RWPE2 (cell line): ENCODE measurements at regions not wholly inside any gene's neighbourhood (a gene's known extent, or its start where the extent isn't known, plus 50 kb on each side); places are given as distances from the start of the nearest gene placed in this dataset.
"Not testable (repeated sequence)": the region's sequence is repeated elsewhere in the genome, so short reads cannot be mapped to it uniquely, and the experiment has no call there.

Source experiments
- ATAC-seq: fragments of 200-7000 bp; cut with Tn5 transposase; 3 replicates; pipeline ENCODE4 v1.9.1; 2021; ENCODE audit warnings: low read depth
- DNase-seq: peaks from one replicate; pipeline ENCODE4 v3.0.0-alpha.2; 2020; ENCODE audit warnings: low spot score
- H3K27ac ChIP-seq: fragments of 450-650 bp; 2 replicates; pipeline ENCODE4 v1.5.1; 2017; ENCODE audit warnings: mild to moderate bottlenecking; ENCODE audit not compliant: poor library complexity, severe bottlenecking
- H3K27me3 ChIP-seq: fragments of 250-450 bp; sonication (Bioruptor Pico); 2 replicates; pipeline ENCODE4 v1.5.1; 2021; ENCODE audit warnings: mild to moderate bottlenecking, moderate library complexity; ENCODE audit not compliant: insufficient read depth, poor library complexity, severe bottlenecking
- H3K36me3 ChIP-seq: fragments of 250-450 bp; sonication (Bioruptor Pico); 2 replicates; pipeline ENCODE4 v1.5.1; 2020; ENCODE audit warnings: low read depth, mild to moderate bottlenecking, moderate library complexity
- H3K4me1 ChIP-seq: fragments of 250-450 bp; sonication (Bioruptor Pico); 2 replicates; pipeline ENCODE4 v1.5.1; 2021; ENCODE audit warnings: mild to moderate bottlenecking, moderate library complexity; ENCODE audit not compliant: insufficient read depth, poor library complexity, severe bottlenecking
- H3K4me3 ChIP-seq: fragments of 250-450 bp; sonication (Bioruptor Pico); 2 replicates; pipeline ENCODE4 v1.5.1; 2021; ENCODE audit warnings: mild to moderate bottlenecking, moderate library complexity; ENCODE audit not compliant: severe bottlenecking
- H3K9me3 ChIP-seq: fragments of 250-450 bp; sonication (Bioruptor Pico); 2 replicates; pipeline ENCODE4 v1.5.1; 2021; ENCODE audit warnings: mild to moderate bottlenecking, moderate library complexity; ENCODE audit not compliant: severe bottlenecking
- TF ChIP-seq, protein P1 (sequence below): fragments of 450-650 bp; IDR thresholded peaks from one replicate; pipeline ENCODE4 v1.5.1; 2017; ENCODE audit warnings: mild to moderate bottlenecking, moderate library complexity; ENCODE audit not compliant: poor library complexity, severe bottlenecking

DNA sequence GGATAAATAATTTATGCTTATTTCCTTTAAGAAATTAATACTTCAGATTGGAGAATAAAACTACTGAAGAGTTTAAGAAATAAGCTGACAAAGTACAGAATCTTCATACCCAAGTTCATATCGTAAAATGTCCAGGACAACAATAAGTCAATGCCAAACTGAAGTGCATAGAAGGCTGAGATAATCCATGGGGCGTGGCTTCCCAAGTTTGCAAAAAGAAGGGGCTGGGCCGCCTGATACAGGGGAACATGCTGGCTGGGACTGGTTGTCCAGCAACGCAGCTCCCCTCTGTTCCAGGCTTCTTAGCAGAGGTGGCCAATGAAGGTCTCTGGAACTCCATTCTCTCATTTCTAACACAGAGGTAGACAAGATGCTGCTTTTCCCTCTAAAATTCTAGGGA is 189.5 kb upstream of the SPOPL start:
- Histone ChIP-seq H3K27ac (no peak overlapping the region), H3K36me3 (no peaks in the 10 kb centered on the region), H3K4me1 (no peaks in the 10 kb centered on the region), H3K9me3 (no peaks in the 10 kb centered on the region), H3K27me3 (no peaks in the 10 kb centered on the region), H3K4me3 (no peak overlapping the region)
- DNase-seq = no peak
- no peak for ATAC-seq
- TF ChIP-seq, protein P1, sequence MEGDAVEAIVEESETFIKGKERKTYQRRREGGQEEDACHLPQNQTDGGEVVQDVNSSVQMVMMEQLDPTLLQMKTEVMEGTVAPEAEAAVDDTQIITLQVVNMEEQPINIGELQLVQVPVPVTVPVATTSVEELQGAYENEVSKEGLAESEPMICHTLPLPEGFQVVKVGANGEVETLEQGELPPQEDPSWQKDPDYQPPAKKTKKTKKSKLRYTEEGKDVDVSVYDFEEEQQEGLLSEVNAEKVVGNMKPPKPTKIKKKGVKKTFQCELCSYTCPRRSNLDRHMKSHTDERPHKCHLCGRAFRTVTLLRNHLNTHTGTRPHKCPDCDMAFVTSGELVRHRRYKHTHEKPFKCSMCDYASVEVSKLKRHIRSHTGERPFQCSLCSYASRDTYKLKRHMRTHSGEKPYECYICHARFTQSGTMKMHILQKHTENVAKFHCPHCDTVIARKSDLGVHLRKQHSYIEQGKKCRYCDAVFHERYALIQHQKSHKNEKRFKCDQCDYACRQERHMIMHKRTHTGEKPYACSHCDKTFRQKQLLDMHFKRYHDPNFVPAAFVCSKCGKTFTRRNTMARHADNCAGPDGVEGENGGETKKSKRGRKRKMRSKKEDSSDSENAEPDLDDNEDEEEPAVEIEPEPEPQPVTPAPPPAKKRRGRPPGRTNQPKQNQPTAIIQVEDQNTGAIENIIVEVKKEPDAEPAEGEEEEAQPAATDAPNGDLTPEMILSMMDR = no peak

DNA sequence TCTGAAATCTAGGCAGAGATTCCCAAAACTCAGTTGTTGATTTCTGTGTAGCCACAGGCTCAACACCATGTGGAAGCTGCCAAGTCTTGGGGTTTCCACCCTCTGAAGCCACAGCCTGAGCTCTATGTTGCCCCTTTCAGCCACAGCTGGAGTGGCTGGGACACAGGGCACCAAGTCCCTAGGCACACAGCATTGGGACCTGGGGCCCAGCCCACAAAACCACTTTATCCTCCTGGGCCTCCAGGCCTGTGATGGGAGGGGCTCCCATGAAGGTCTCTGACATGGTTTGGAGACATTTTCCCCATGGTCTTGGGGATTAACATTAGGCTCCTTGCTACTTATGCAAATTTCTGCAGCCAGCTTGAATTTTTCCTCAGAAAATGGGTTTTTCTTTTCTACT is 186.0 kb upstream of the SPOPL start:
- not testable (repeated sequence) for ATAC-seq

DNA sequence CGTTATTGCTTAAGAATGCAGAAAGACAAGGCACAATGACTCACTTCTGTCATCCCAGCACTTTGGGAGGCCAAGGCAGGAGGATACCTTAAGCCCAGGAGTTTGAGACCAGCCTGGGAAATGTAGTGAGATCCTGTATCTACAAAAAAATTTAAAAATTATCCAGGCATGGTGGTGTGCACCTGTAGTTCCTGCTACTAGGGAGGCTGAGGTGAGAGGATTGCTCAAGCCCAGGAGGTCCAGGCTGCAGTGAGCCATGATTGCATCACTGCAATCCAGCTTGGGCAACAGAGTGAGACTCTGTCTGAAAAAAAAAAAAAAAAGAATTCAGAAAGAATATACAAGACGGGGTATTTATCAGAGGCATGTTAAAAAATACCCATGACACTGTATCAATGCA is 182.0 kb upstream of the SPOPL start:
- ATAC-seq (no peak), DNase-seq (no peak)
- no peak overlapping the region for H3K4me3 ChIP-seq
- H3K9me3 ChIP-seq = no peaks in the 10 kb centered on the region
- TF ChIP-seq, protein P1 = no peak
- no peak overlapping the region for H3K27ac ChIP-seq
- no peaks in the 10 kb centered on the region for H3K4me1 ChIP-seq
- no peaks in the 10 kb centered on the region for H3K36me3 ChIP-seq
- H3K27me3 ChIP-seq = no peaks in the 10 kb centered on the region

More for the DNA sequence above, 186.0 kb upstream of the SPOPL start:
- not testable (repeated sequence) for H3K4me1 ChIP-seq, H3K4me3 ChIP-seq, H3K36me3 ChIP-seq, H3K27me3 ChIP-seq, DNase-seq, H3K9me3 ChIP-seq, H3K27ac ChIP-seq

DNA sequence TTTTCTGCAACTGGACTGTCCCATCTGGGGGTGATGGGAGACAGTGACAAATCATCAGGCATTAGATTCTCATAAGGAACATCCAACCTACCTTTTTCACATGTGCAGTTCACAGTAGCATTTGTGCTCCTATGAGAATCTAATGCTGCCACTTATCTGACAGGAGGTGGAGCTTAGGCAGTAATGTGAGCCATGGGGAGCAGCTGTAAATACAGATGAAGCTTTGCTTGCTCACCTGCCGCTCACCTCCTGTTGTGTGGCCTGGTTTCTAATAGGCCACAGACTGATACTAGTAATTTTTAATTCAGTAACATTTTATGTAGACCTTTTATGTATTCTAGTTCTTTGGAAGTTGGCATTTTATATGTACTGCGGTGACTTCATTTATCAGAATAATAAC is 180.1 kb upstream of the SPOPL start:
- Histone ChIP-seq H3K4me3 (no peak overlapping the region), H3K27ac (no peak overlapping the region), H3K4me1 (no peaks in the 10 kb centered on the region), H3K27me3 (no peaks in the 10 kb centered on the region), H3K36me3 (no peaks in the 10 kb centered on the region), H3K9me3 (no peaks in the 10 kb centered on the region)
- DNase-seq (no peak), ATAC-seq (no peak)
- TF ChIP-seq, protein P1 = no peak

DNA sequence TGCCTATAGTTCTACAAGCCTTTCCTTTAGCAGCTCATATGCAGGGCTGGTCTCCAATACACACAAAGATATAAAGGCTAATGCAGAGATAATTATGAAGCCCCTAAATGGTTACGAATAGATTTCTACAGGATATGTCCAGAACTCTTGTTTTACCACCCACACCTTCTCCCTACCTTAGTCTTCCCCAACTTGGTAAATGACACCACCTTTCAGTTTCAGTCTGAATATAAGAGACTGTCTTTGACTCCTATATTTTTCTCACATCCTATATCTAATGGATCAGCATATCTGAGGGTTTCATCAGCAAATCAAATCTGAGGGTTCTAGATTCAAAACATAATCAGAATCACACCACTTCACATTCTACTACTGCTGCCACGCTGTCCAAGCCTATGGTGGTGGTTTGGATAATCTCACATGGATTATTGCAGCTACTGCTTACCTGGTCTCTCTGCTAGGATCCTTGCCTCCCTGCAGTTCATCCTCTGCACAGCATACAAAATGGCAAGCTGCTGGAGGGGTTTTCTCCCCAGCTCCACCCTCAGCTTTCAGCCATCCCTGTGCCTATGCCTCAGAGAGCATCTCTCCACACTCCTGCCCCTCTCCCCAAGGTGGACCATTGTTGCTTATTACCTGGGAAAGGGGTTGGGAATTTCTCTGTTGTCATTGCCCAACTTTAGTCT is 178.0 kb upstream of the SPOPL start:
- TF ChIP-seq, protein P1 = no peak
- no peak overlapping the region for H3K27ac ChIP-seq
- ATAC-seq = no peak
- no peak overlapping the region for H3K4me3 ChIP-seq
- no peaks in the 10 kb centered on the region for H3K36me3 ChIP-seq
- DNase-seq = no peak
- no peaks in the 10 kb centered on the region for H3K27me3 ChIP-seq
- H3K9me3 ChIP-seq = no peaks in the 10 kb centered on the region
- H3K4me1 ChIP-seq = no peaks in the 10 kb centered on the region
